Vagina (tissue), 2 donors: ENCODE measurements at regions not wholly inside any gene's neighbourhood (a gene's known extent, or its start where the extent isn't known, plus 50 kb on each side); places are given as distances from the start of the nearest gene placed in this dataset.

Experiments used
- CTCF ChIP-seq, 3 experiments: fragments of 450-650 bp in 2 of 3; fragments of 200-600 bp in 1 of 3; sonication (generic) in 1 of 3; IDR thresholded peaks; one replicate each; pipeline ENCODE4 v1.5.1; 2017 to 2019; ENCODE audit warnings: antibody characterized with exemption in 3 of 3, mild to moderate bottlenecking in 2 of 3, moderate library complexity in 2 of 3
- POLR2A ChIP-seq, 2 donors: fragments of 450-650 bp; IDR thresholded peaks; one replicate each; pipeline ENCODE4 v1.6.1; 2017; ENCODE audit warnings: antibody characterized with exemption in 2 of 2, mild to moderate bottlenecking in 2 of 2, moderate library complexity in 2 of 2
- POLR2AphosphoS5 ChIP-seq, 2 donors: sonication (generic); formaldehyde crosslinking; IDR thresholded peaks; one replicate each; pipeline ENCODE4 v1.9.0; 2017; ENCODE audit warnings: antibody characterized with exemption in 2 of 2, mild to moderate bottlenecking in 2 of 2, low read depth in 1 of 2; ENCODE audit not compliant: insufficient read depth in 1 of 2

- no peak for TF ChIP-seq POLR2A (IDR thresholded peaks at IDR 0.05)
- TF ChIP-seq CTCF (IDR thresholded peaks at IDR 0.05), result no peak
- no peak for TF ChIP-seq POLR2AphosphoS5 (IDR thresholded peaks at IDR 0.05; ENCODE audit: insufficient read depth in 1 of 2, low read depth in 1 of 2)
These were observed 637.7 kb upstream of the ID2 start for GRCh38 chr2:8044046-8044594.
